ENCODE measurements at regions not wholly inside any gene's neighbourhood (a gene's known extent, or its start where the extent isn't known, plus 50 kb on each side); places are given as distances from the start of the nearest gene placed in this dataset.

GRCh38 chr2:104413890-104414289 is 440.0 kb upstream of the POU3F3 start:
- Histone ChIP-seq H3K9me3 (ENCODE audit: insufficient read depth, low read length, severe bottlenecking) (no peaks in the 10 kb centered on the region), H3K4me3 (ENCODE audit: low read depth in 1 of 2, low read length in 2 of 2) (no peak overlapping the region), H3K36me3 (ENCODE audit: insufficient read depth, low read length) (no peaks in the 10 kb centered on the region), H3K79me2 (ENCODE audit: insufficient read depth, low read length) (no peaks in the 10 kb centered on the region), H2AFZ (ENCODE audit: low read depth, low read length) (no peak overlapping the region), H3K9ac (ENCODE audit: low read depth, low read length) (no peak overlapping the region), H3K27ac (ENCODE audit: low read length) (no peak overlapping the region), H4K20me1 (ENCODE audit: insufficient read depth, low read length) (no peaks in the 10 kb centered on the region), H3K4me2 (ENCODE audit: insufficient read depth, low read length) (no peak overlapping the region), H3K4me1 (ENCODE audit: insufficient read depth, low read length) (no peaks in the 10 kb centered on the region), H3K27me3 (ENCODE audit: insufficient read depth, low read length, poor library complexity) (no peaks in the 10 kb centered on the region)
- no peak for TF ChIP-seq CTCF (IDR thresholded peaks at IDR 0.05; ENCODE audit: borderline replicate concordance, extremely low read depth, low read length, poor library complexity, severe bottlenecking)
- TF ChIP-seq EZH2 (IDR thresholded peaks at IDR 0.05; ENCODE audit: borderline replicate concordance, low read depth, low read length, severe bottlenecking): no peak
- DNase-seq (no peak), ATAC-seq (ENCODE audit: insufficient read depth, low read depth) (no peak)

GRCh38 chr2:104415284-104415683 is 438.6 kb upstream of the POU3F3 start:
- Histone ChIP-seq H3K79me2 (ENCODE audit: insufficient read depth, low read length) (no peaks in the 10 kb centered on the region), H4K20me1 (ENCODE audit: insufficient read depth, low read length) (no peaks in the 10 kb centered on the region)
- no peak for TF ChIP-seq CTCF (IDR thresholded peaks at IDR 0.05; ENCODE audit: borderline replicate concordance, extremely low read depth, low read length, poor library complexity, severe bottlenecking)
- no peak for TF ChIP-seq EZH2 (IDR thresholded peaks at IDR 0.05; ENCODE audit: borderline replicate concordance, low read depth, low read length, severe bottlenecking)

GRCh38 chr2:104416339-104417000 is 437.4 kb upstream of the POU3F3 start:
- H3K36me3 ChIP-seq (ENCODE audit: insufficient read depth, low read length): no peaks in the 10 kb centered on the region
- no peak overlapping the region for H3K4me3 ChIP-seq (ENCODE audit: low read depth in 1 of 2, low read length in 2 of 2)
- H3K9ac ChIP-seq (ENCODE audit: low read depth, low read length): no peak overlapping the region
- ATAC-seq (ENCODE audit: insufficient read depth, low read depth): no peak
- no peak for TF ChIP-seq EZH2 (IDR thresholded peaks at IDR 0.05; ENCODE audit: borderline replicate concordance, low read depth, low read length, severe bottlenecking)
- no peak for TF ChIP-seq CTCF (IDR thresholded peaks at IDR 0.05; ENCODE audit: borderline replicate concordance, extremely low read depth, low read length, poor library complexity, severe bottlenecking)
- DNase-seq: no peak
- H4K20me1 ChIP-seq (ENCODE audit: insufficient read depth, low read length): no peaks in the 10 kb centered on the region
- H3K27me3 ChIP-seq (ENCODE audit: insufficient read depth, low read length, poor library complexity): no peaks in the 10 kb centered on the region
- no peaks in the 10 kb centered on the region for H3K9me3 ChIP-seq (ENCODE audit: insufficient read depth, low read length, severe bottlenecking)
- H3K79me2 ChIP-seq (ENCODE audit: insufficient read depth, low read length): no peaks in the 10 kb centered on the region
- no peak overlapping the region for H2AFZ ChIP-seq (ENCODE audit: low read depth, low read length)
- no peaks in the 10 kb centered on the region for H3K4me1 ChIP-seq (ENCODE audit: insufficient read depth, low read length)
- no peak overlapping the region for H3K27ac ChIP-seq (ENCODE audit: low read length)
- no peak overlapping the region for H3K4me2 ChIP-seq (ENCODE audit: insufficient read depth, low read length)

More at GRCh38 chr2:104415284-104415683, 438.6 kb upstream of the POU3F3 start:
- Histone ChIP-seq H3K9me3 (ENCODE audit: insufficient read depth, low read length, severe bottlenecking) (no peaks in the 10 kb centered on the region), H2AFZ (ENCODE audit: low read depth, low read length) (no peak overlapping the region), H3K4me1 (ENCODE audit: insufficient read depth, low read length) (no peaks in the 10 kb centered on the region), H3K9ac (ENCODE audit: low read depth, low read length) (no peak overlapping the region), H3K27ac (ENCODE audit: low read length) (no peak overlapping the region), H3K27me3 (ENCODE audit: insufficient read depth, low read length, poor library complexity) (no peaks in the 10 kb centered on the region), H3K4me2 (ENCODE audit: insufficient read depth, low read length) (no peak overlapping the region), H3K36me3 (ENCODE audit: insufficient read depth, low read length) (no peaks in the 10 kb centered on the region), H3K4me3 (ENCODE audit: low read depth in 1 of 2, low read length in 2 of 2) (no peak overlapping the region)
- ATAC-seq (ENCODE audit: insufficient read depth, low read depth) (no peak), DNase-seq (no peak)
